Astrocyte (in vitro differentiated cells and primary cell): ENCODE measurements at regions not wholly inside any gene's neighbourhood (a gene's known extent, or its start where the extent isn't known, plus 50 kb on each side); places are given as distances from the start of the nearest gene placed in this dataset.

Experiments
- DNase-seq: peaks from one replicate; pipeline ENCODE4 v3.0.0-alpha.2; 2010; ENCODE audit warnings: low read depth
- FAIRE-seq: peaks from 2 replicates; lab custom pipeline; 2011; peaks lifted over from hg19 to GRCh38; lab: Jason Lieb, UNC
- H2AFZ ChIP-seq: 2 replicates; pipeline ENCODE4 v1.6.0; 2012; ENCODE audit warnings: low read depth, low read length, inconsistent platforms
- H3K27ac ChIP-seq: 2 replicates; pipeline ENCODE4 v1.5.1; 2011; ENCODE audit warnings: low read depth, low read length, inconsistent platforms
- H3K27me3 ChIP-seq: 2 replicates; pipeline ENCODE4 v1.6.0; 2011; ENCODE audit warnings: low read length, inconsistent platforms; ENCODE audit not compliant: insufficient read depth
- H3K36me3 ChIP-seq: 2 replicates; pipeline ENCODE4 v1.5.1; 2011; ENCODE audit warnings: low read length, inconsistent platforms; ENCODE audit not compliant: insufficient read depth
- H3K4me1 ChIP-seq: 2 replicates; pipeline ENCODE4 v1.5.1; 2011; ENCODE audit warnings: low read length, inconsistent platforms; ENCODE audit not compliant: insufficient read depth
- H3K4me2 ChIP-seq: 2 replicates; pipeline ENCODE4 v1.6.0; 2012; ENCODE audit warnings: low read length, inconsistent platforms
- H3K4me3 ChIP-seq: 2 replicates; pipeline ENCODE4 v1.5.1; 2011; ENCODE audit warnings: low read depth, mild to moderate bottlenecking, low read length, inconsistent platforms; ENCODE audit not compliant: insufficient read depth
- H3K79me2 ChIP-seq: 2 replicates; pipeline ENCODE4 v1.6.0; 2012; ENCODE audit warnings: mild to moderate bottlenecking, low read length, inconsistent platforms; ENCODE audit not compliant: insufficient read depth
- H3K9ac ChIP-seq: 2 replicates; pipeline ENCODE4 v1.6.0; 2012; ENCODE audit warnings: mild to moderate bottlenecking, low read length, inconsistent platforms
- H3K9me3 ChIP-seq: 2 replicates; pipeline ENCODE4 v1.5.1; 2012; ENCODE audit warnings: low read depth, mild to moderate bottlenecking, low read length, inconsistent platforms; ENCODE audit not compliant: insufficient read depth
- H4K20me1 ChIP-seq: 2 replicates; pipeline ENCODE4 v1.6.0; 2012; ENCODE audit warnings: low read length, inconsistent platforms; ENCODE audit not compliant: insufficient read depth
- H3K27ac Mint-ChIP-seq: one replicate; pipeline ENCODE4 v1.8.0; 2021; ENCODE audit warnings: mild to moderate bottlenecking, mixed read lengths; ENCODE audit not compliant: unreplicated experiment
- H3K27me3 Mint-ChIP-seq: one replicate; pipeline ENCODE4 v1.8.0; 2021; ENCODE audit warnings: low read depth, mixed read lengths; ENCODE audit not compliant: unreplicated experiment
- H3K36me3 Mint-ChIP-seq: one replicate; pipeline ENCODE4 v1.8.0; 2021; ENCODE audit warnings: low read depth, mixed read lengths; ENCODE audit not compliant: unreplicated experiment
- H3K4me1 Mint-ChIP-seq: one replicate; pipeline ENCODE4 v1.8.0; 2021; ENCODE audit warnings: low read depth, mixed read lengths; ENCODE audit not compliant: unreplicated experiment
- H3K4me3 Mint-ChIP-seq: one replicate; pipeline ENCODE4 v1.8.0; 2021; ENCODE audit warnings: mild to moderate bottlenecking, moderate library complexity, mixed read lengths; ENCODE audit not compliant: unreplicated experiment
- H3K9me3 Mint-ChIP-seq: one replicate; pipeline ENCODE4 v1.8.0; 2021; ENCODE audit warnings: mild to moderate bottlenecking, mixed read lengths; ENCODE audit not compliant: unreplicated experiment
- CTCF ChIP-seq: IDR thresholded peaks from 2 replicates; pipeline ENCODE4 v1.5.1; 2011; ENCODE audit warnings: low read depth, mild to moderate bottlenecking, inconsistent platforms, low read length, moderate library complexity; ENCODE audit not compliant: insufficient read depth
- EZH2 ChIP-seq: IDR thresholded peaks from 2 replicates; pipeline ENCODE4 v1.6.1; 2012; ENCODE audit warnings: mild to moderate bottlenecking, low read length, inconsistent platforms; ENCODE audit not compliant: insufficient read depth

- H3K4me3 ChIP-seq, result no peak overlapping the region
- H3K27ac ChIP-seq, result no peak overlapping the region
- Mint-ChIP-seq H3K36me3 (no peaks in the 10 kb centered on the region), H3K4me1 (no peaks in the 10 kb centered on the region), H3K4me3 (no peak overlapping the region), H3K27ac (no peak overlapping the region), H3K9me3 (no peaks in the 10 kb centered on the region), H3K27me3 (no peaks in the 10 kb centered on the region)
- no peak overlapping the region for H3K4me2 ChIP-seq
- no peaks in the 10 kb centered on the region for H3K36me3 ChIP-seq
- no peaks in the 10 kb centered on the region for H4K20me1 ChIP-seq
- H3K27me3 ChIP-seq, result no peaks in the 10 kb centered on the region
- H3K4me1 ChIP-seq, result no peaks in the 10 kb centered on the region
- H2AFZ ChIP-seq, result no peak overlapping the region
- no peaks in the 10 kb centered on the region for H3K9me3 ChIP-seq
- FAIRE-seq, result no peak
- no peak for DNase-seq
- no peaks in the 10 kb centered on the region for H3K79me2 ChIP-seq
- TF ChIP-seq EZH2 (no peak), CTCF (no peak)
- H3K9ac ChIP-seq, result no peak overlapping the region
These were observed 1526.0 kb downstream of the CDH8 start for GRCh38 chr16:60510208-60510607.

- no peaks in the 10 kb centered on the region for H3K9me3 Mint-ChIP-seq
- H4K20me1 ChIP-seq, result no peaks in the 10 kb centered on the region
- no peak overlapping the region for H3K4me3 Mint-ChIP-seq
- no peaks in the 10 kb centered on the region for H3K9me3 ChIP-seq
- DNase-seq (no peak), FAIRE-seq (no peak)
- H2AFZ ChIP-seq, result no peak overlapping the region
- H3K79me2 ChIP-seq, result no peaks in the 10 kb centered on the region
- H3K27ac ChIP-seq, result no peak overlapping the region
- TF ChIP-seq EZH2 (no peak), CTCF (no peak)
- H3K36me3 ChIP-seq, result no peaks in the 10 kb centered on the region
- no peak overlapping the region for H3K9ac ChIP-seq
- H3K36me3 Mint-ChIP-seq, result no peaks in the 10 kb centered on the region
- no peaks in the 10 kb centered on the region for H3K4me1 Mint-ChIP-seq
- H3K4me2 ChIP-seq, result no peak overlapping the region
- no peaks in the 10 kb centered on the region for H3K4me1 ChIP-seq
- no peaks in the 10 kb centered on the region for H3K27me3 ChIP-seq
- no peaks in the 10 kb centered on the region for H3K27me3 Mint-ChIP-seq
- H3K4me3 ChIP-seq, result no peak overlapping the region
- H3K27ac Mint-ChIP-seq, result no peak overlapping the region
These were observed 1545.0 kb downstream of the CDH8 start for GRCh38 chr16:60491273-60491672.

- FAIRE-seq (no peak), DNase-seq (no peak)
- Histone ChIP-seq H3K27me3 (no peaks in the 10 kb centered on the region), H2AFZ (no peak overlapping the region), H3K36me3 (no peaks in the 10 kb centered on the region), H3K4me2 (no peak overlapping the region), H3K9me3 (no peaks in the 10 kb centered on the region), H3K4me1 (no peaks in the 10 kb centered on the region), H3K27ac (no peak overlapping the region), H3K79me2 (no peaks in the 10 kb centered on the region), H3K9ac (no peak overlapping the region), H4K20me1 (no peaks in the 10 kb centered on the region), H3K4me3 (no peak overlapping the region)
- Mint-ChIP-seq H3K4me3 (no peak overlapping the region), H3K4me1 (no peaks in the 10 kb centered on the region), H3K27me3 (no peaks in the 10 kb centered on the region), H3K36me3 (no peaks in the 10 kb centered on the region), H3K9me3 (no peaks in the 10 kb centered on the region), H3K27ac (no peak overlapping the region)
- no peak for TF ChIP-seq EZH2
- no peak for TF ChIP-seq CTCF
These were observed 1550.3 kb downstream of the CDH8 start for GRCh38 chr16:60485872-60486489.
